Thyroid gland (tissue), 4 donors: ENCODE measurements at regions not wholly inside any gene's neighbourhood (a gene's known extent, or its start where the extent isn't known, plus 50 kb on each side); places are given as distances from the start of the nearest gene placed in this dataset.

Experiments
- CTCF ChIP-seq, 6 experiments: fragments of 200-600 bp in 3 of 6; fragments of 450-650 bp in 3 of 6; sonication (generic) in 3 of 6; IDR thresholded peaks; one replicate each; pipeline ENCODE4 v1.5.1; 2016 to 2019; ENCODE audit warnings: antibody characterized with exemption in 6 of 6, mild to moderate bottlenecking in 2 of 6, inconsistent platforms in 1 of 6, moderate library complexity in 1 of 6
- POLR2A ChIP-seq, 2 donors: fragments of 450-650 bp; IDR thresholded peaks; one replicate each; pipeline ENCODE4 v1.6.1; 2017; ENCODE audit warnings: antibody characterized with exemption in 2 of 2, mild to moderate bottlenecking in 2 of 2, moderate library complexity in 1 of 2

DNA sequence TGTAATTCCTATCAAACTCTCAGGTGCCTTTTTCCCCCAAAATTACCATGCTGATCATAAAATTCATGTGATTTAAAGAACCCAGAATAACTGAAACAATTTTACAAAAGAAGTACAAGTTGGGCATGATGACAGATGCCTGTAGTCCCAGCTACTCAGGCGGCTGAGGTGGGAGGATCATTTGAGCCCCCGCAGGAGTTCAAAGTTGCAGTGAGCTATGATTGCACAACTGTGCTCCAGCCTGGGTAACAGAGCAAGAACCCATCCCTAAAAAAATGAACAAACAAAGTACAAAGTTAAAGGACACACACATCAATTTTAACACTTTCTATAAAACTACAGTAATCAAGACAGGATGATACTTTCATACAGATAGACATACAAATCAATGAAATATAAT, 97.9 kb upstream of the LPAR1 start:
- no peak for TF ChIP-seq CTCF (IDR thresholded peaks at IDR 0.05)
- no peak for TF ChIP-seq POLR2A (IDR thresholded peaks at IDR 0.05)
